ENCODE measurements at regions not wholly inside any gene's neighbourhood (a gene's known extent, or its start where the extent isn't known, plus 50 kb on each side); places are given as distances from the start of the nearest gene placed in this dataset.

DNA sequence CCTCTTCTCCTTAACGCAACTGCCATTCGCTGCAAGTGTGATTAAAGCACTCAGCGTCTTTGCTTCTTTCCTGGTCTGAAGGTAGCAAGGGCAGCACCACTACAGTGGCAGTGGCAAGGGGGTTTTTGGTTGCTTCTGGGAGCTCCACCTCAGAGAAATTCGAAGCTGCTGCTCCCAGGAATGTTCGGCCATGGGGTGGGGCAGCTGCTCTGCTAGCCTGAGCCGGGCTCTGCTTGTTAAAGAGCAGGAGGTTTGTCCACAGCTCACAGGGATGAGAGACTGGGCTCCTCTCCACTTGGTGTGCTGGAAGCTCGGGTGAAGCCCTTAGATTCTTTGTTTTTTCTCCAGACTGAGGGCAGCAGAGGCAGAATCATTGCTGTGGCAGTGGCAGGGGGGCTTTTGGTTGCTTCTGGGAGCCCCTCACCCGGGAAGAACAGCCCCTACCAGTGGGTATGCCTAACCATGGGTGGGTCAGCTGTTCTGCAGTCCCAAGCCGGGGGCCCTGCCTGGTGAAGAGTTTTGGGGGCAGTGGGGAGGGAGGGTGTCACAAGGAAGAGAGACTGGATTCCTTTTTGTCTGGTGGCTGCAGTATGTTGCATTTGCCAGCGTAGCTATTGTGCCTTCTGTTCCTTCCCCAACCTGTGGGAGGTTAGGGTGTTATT lies 340.2 kb downstream of the AEBP2 start:
- Histone ChIP-seq H3K4me3 (ENCODE audit: insufficient read depth, low read depth, low read length) (no peak overlapping the region), H2BK15ac (ENCODE audit: low read depth, low read length) (no peak overlapping the region), H3K14ac (replicated peaks; ENCODE audit: low read depth, low read length) (0 out of 2 replicates have a peak overlapping the region, but pooled peaks have one; percentile 29), H4K20me1 (ENCODE audit: insufficient read depth, low read length) (no peaks in the 10 kb centered on the region), H3K18ac (ENCODE audit: low read depth, low read length) (no peak overlapping the region), H3K56ac (ENCODE audit: extremely low read depth, insufficient read depth, low read length) (no peak overlapping the region), H3K4me2 (ENCODE audit: low read depth, low read length) (no peak overlapping the region), H2AK9ac (replicated peaks; ENCODE audit: low read depth, low read length, poor library complexity) (peak overlapping the region; percentile 68), H3K27me3 (ENCODE audit: control insufficient read depth, insufficient read depth, low read length) (no peaks in the 10 kb centered on the region), H2BK120ac (ENCODE audit: low read depth, low read length) (0 out of 2 replicates have a peak overlapping the region, but pooled peaks have one; percentile 69), H2BK5ac (ENCODE audit: low read depth, low read length, poor library complexity, severe bottlenecking) (no peak overlapping the region), H4K5ac (ENCODE audit: low read depth, low read length) (peak overlapping the region; percentile 38; the same call in 1 of the 2 replicates), H3K4me1 (ENCODE audit: control insufficient read depth, insufficient read depth, low read length) (peaks cover 13% of the 10 kb centered on the region), H3K9me1 (ENCODE audit: insufficient read depth, low read length) (no peaks in the 10 kb centered on the region), H3K27ac (ENCODE audit: insufficient read depth, low read length) (no peak overlapping the region), H2AFZ (replicated peaks; ENCODE audit: low read length, poor library complexity) (peak overlapping the region; percentile 34), H3K9me3 (ENCODE audit: control insufficient read depth, insufficient read depth, low read length) (no peaks in the 10 kb centered on the region), H3K4ac (ENCODE audit: low read depth, low read length) (peak overlapping the region; percentile 31; the same call in 1 of the 2 replicates), H2BK20ac (ENCODE audit: low read depth, low read length) (0 out of 2 replicates have a peak overlapping the region, but pooled peaks have one; percentile 48), H4K8ac (ENCODE audit: low read depth in 2 of 2, low read length in 2 of 2) (peak overlapping the region; percentile 24 to 67; a peak in 3 of 4 replicates), H4K91ac (ENCODE audit: insufficient read depth, low read depth, low read length) (peak overlapping the region; percentile 56), H3K36me3 (ENCODE audit: control insufficient read depth, insufficient read depth, low read length) (no peaks in the 10 kb centered on the region), H3K23ac (ENCODE audit: low read depth, low read length) (no peak overlapping the region), H3K79me1 (ENCODE audit: low read depth in 1 of 2, low read length in 2 of 2) (no peaks in the 10 kb centered on the region), H2AK5ac (ENCODE audit: low read depth, low read length) (0 out of 2 replicates have a peak overlapping the region, but pooled peaks have one; percentile 28), H3K9ac (ENCODE audit: low read depth, low read length) (no peak overlapping the region)
- dilution Hi-C loops (cut with HindIII; ENCODE audit: low sequenced_read_pairs, unreplicated experiment) (no loop called here), in situ Hi-C loops (cut with MboI; ENCODE audit: low sequenced_read_pairs) (no loop called here), intact Hi-C loops (cut with micrococcal nuclease) (no loop called here)
- POLR2A ChIA-PET (ENCODE audit: unreplicated experiment) = interaction anchor here (0.6 kb wide), 1 partner anchor 87 kb away, joined by 3 read pairs; no protein-coding TSS in a partner anchor
- no CpG with 5 or more reads among the region's 10 CpGs for WGBS, 2 experiments (ENCODE audit: extremely low coverage in 2 of 2, insufficient read length in 1 of 2)
- no TSS peak for BruUV-seq (replicated peaks)
- TF ChIP-seq RCOR1 (IDR thresholded peaks at IDR 0.05; ENCODE audit: insufficient replicate concordance, low read length) (no peak), NFE2L2 (IDR thresholded peaks at IDR 0.05; ENCODE audit: low read depth, low read length) (no peak), MXI1 (IDR thresholded peaks at IDR 0.05; ENCODE audit: borderline replicate concordance, low read depth, low read length) (no peak), RAD21 (IDR thresholded peaks at IDR 0.05; ENCODE audit: low read length) (no peak), BHLHE40 (IDR thresholded peaks at IDR 0.05; ENCODE audit: low read depth, low read length) (no peak), POLR2A (IDR thresholded peaks at IDR 0.05; ENCODE audit: low read depth, low read length) (no peak), CHD1 (IDR thresholded peaks at IDR 0.05; ENCODE audit: low read depth, low read length) (no peak), MAZ (IDR thresholded peaks at IDR 0.05; ENCODE audit: borderline replicate concordance, low read depth, low read length) (no peak), MAFK (IDR thresholded peaks at IDR 0.05; ENCODE audit: low read depth, low read length) (no peak), RFX5 (IDR thresholded peaks at IDR 0.05; ENCODE audit: low read depth, low read length) (no peak), SMC3 (IDR thresholded peaks at IDR 0.05; ENCODE audit: low read depth, low read length) (no peak)
- TF ChIP-seq, protein P1, sequence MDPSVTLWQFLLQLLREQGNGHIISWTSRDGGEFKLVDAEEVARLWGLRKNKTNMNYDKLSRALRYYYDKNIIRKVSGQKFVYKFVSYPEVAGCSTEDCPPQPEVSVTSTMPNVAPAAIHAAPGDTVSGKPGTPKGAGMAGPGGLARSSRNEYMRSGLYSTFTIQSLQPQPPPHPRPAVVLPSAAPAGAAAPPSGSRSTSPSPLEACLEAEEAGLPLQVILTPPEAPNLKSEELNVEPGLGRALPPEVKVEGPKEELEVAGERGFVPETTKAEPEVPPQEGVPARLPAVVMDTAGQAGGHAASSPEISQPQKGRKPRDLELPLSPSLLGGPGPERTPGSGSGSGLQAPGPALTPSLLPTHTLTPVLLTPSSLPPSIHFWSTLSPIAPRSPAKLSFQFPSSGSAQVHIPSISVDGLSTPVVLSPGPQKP (IDR thresholded peaks at IDR 0.05; ENCODE audit: borderline replicate concordance, low read depth, low read length) = no peak
- no peak for DNase-seq
- CTCF ChIA-PET = interaction anchor here (0.5 to 1.6 kb wide), 3 partner anchors 22 to 113 kb away, joined by 3 to 4 read pairs (median 4); no protein-coding TSS in a partner anchor
- ATAC-seq (ENCODE audit: low read depth) = peak; percentile 79
